ENCODE measurements at regions not wholly inside any gene's neighbourhood (a gene's known extent, or its start where the extent isn't known, plus 50 kb on each side); places are given as distances from the start of the nearest gene placed in this dataset.

GRCh38 chr9:75432386-75432785, 344.1 kb downstream of the OSTF1 start:
- no peak for TF ChIP-seq CTCF (IDR thresholded peaks at IDR 0.05; ENCODE audit: extremely low read depth in 1 of 2, insufficient read depth in 1 of 2, low read depth in 1 of 2, low read length in 2 of 2)
- TF ChIP-seq MYC (IDR thresholded peaks at IDR 0.05; ENCODE audit: low read depth, low read length) = no peak
- TF ChIP-seq POLR2A (IDR thresholded peaks at IDR 0.05; ENCODE audit: low read depth, low read length) = no peak
- no peak for TF ChIP-seq FOS (IDR thresholded peaks at IDR 0.05; ENCODE audit: borderline replicate concordance, insufficient read depth, low read length)
- TF ChIP-seq MAX (IDR thresholded peaks at IDR 0.05; ENCODE audit: insufficient read depth, insufficient read length) = no peak
